Stimulated activated CD8-positive, alpha-beta memory T cell treated with anti-CD3 and anti-CD28 coated beads, Interleukin-12 subunit alpha, Interleukin-12 subunit beta, amount 100 ng/mL, for 1 hour (primary cell): ENCODE measurements at regions not wholly inside any gene's neighbourhood (a gene's known extent, or its start where the extent isn't known, plus 50 kb on each side); places are given as distances from the start of the nearest gene placed in this dataset.
"Not testable (repeated sequence)": the region's sequence is repeated elsewhere in the genome, so short reads cannot be mapped to it uniquely, and the experiment has no call there.

Experiments used
- DNase-seq: peaks from one replicate; pipeline ENCODE4 v3.0.0-alpha.2; 2020; ENCODE audit warnings: low read depth

DNA sequence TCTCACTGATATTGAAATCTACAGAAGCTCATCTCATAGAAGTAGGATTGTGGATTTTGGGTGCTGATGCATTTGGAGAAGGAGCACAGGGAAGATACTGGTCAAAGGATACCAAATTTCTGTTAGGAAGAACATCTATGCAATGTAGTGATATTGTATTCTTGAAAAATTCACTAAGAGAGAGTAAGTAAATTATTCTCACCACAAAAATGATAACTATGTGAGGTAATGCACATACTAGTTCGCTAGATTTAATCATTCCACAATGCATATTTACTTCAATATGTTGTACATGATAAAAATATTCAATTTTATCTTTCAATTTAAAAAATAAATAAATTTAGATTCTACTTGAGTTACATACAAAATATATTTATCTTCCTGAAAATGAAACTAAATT is 2040.5 kb upstream of the C9orf72 start:
- DNase-seq: no peak

DNA sequence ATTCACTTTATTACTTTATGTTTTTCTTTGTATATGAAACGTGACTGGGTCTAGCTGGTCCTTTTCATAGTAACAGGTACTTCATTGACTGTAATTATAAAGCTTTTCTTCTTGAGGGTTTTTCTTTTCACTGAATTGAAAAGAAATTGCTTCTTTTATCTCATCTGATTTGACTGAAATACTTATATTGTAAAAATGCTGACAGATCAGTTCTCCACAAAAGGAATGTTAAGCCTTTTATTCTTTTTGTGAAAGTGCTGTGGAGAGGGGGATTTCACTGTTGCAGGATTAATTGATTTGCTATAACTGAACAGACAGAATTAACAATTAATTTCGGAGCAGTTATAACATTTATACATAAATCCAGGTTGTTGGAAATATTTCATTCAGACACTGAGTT is 2043.6 kb upstream of the C9orf72 start:
- DNase-seq: no peak

DNA sequence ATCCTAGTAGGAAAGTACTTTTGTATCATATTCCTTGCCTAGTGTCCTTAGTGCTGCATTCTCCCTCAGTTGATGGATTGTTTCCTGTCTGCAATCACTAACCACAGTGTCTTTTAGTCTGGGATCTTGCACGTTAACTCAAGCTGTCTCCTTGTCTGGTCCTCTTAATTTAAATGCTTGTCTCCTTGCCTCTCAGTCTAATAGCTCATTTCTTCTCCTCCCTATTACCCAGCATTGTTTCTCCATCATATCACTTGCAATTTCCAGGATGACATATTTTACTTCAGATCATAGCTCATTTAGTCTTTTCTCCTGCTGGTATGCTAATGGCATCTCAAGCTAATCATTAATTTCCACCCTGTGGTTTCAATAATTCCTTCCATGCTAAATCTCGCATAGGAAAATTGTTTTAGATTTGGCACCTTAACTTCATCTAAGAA is 2052.0 kb upstream of the C9orf72 start:
- DNase-seq: no peak

DNA sequence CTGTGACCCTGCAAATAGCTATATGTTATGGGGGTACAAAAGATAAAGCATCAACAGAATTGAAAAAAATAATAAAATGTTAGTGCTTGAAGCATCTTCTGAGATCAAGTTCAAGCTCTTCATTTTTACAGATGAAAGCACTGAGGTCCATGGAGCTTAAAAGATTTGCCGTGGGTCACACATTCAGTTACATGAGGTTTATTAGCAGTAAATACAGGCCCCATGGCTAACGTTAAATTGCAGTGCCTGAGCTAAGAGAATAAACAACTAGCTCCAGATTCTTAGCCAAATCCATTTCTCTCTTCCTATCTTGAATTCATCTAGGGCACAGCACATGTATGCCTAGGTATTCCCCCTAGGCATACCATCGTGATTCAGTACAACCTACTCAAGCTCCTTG is 2052.7 kb upstream of the C9orf72 start:
- DNase-seq: no peak

DNA sequence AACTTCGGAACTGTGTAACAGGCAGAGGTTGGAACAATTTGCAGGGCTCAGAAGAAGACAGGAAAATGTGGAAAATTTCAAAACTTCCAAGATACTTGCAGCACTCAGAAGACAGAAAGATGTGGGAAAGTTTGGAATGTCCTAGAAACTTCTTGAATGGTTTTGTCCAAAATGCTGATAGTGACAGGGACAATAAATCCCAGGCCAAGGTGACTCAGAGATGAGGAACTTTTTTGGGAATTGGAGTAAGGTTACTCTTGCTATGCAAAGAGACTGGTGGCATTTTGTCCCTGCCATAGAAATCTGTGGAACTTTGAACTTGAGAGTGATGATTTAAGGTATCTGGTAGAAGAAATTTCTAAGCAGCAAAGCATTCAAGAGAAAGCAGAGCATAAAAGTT is 2055.6 kb upstream of the C9orf72 start:
- not testable (repeated sequence) for DNase-seq

DNA sequence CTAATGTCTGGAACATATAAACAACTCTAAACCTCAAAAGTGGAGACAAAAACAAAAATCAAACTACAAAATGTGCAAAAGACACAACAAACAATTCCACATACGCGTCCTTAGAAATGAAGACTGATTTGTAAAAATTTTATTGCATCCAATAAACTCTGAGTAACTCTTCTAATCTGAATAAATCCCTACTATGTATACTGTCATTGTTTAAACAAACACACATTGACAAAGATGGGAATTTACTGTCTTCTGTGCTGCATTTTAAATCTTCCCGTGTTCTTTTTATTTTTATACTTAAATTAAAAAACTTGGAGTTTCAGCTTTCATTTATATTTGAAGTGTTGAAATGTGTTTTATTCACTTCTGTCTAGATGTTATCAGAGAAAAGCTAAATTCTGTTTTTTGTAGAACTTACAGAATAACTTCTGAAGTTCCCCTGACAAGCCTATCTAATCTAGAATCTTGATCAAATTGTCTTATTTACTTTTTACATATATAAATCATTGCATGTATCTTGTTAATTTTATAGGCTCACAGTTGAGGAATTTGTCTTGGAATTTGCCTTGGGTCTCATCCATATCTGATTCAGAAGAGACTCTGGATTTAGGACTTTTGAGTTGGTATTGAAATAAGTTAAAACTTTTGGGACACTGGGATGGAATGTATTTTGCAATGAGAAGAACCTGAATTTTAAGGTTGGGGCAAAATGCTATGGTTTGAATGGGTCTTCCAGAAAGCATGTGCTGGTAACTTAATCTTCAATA is 2064.4 kb upstream of the C9orf72 start:
- no peak for DNase-seq

DNA sequence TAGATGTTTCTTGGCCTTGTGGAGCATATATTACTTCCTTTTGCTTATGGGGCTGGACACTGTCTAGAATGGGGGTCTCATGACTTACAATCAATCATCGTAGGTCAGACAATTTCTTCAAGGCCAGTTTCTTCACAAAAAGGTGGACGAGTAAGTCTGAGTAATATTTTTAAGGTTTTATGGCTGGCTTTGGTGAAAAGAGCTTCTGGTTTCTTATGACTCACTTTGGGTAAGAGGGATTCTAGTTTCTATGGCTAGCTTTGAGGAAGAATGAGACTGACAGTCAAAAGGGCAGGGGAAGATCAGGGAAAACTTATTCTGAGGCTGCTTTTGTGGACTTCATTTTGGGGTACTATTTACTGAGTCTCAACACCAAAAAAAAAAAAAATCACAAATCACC is 2067.2 kb upstream of the C9orf72 start:
- DNase-seq: no peak

DNA sequence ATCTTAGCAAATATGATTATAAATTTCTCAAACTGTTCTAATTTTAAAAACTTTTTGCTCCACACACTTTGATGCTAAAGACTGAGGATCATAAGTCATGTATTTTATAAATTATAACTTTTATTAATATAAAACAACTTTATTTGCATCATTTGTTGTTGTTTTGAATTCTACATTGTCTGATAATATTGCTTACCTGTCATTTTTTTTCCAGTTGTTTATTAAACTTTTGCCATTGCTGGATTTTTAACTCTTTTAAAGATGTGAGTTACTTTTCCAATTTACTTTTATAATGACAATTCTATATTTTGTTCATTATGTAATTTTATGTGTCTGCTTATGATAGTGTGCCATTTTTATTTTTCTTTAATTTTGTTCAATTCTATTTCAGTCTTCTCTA is 2071.2 kb upstream of the C9orf72 start:
- no peak for DNase-seq

DNA sequence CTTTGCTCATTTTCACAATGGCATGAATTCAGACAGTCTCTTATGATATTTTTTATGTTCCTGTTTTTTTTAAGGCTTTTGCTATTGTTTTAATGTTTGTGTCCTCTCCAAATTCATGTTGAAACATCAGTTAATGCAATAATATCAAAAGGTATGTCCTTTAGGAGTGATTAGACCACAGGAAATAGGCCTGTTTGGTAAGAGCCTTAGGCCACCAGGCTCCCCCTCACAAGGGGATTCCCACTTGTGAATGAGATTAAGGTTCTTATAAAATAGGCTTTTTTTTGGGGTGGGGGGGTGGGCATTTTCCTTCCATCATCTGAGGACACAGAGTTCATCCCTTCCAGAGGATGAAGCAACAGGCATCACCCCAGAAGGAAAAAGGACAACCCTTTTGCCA is 2074.2 kb upstream of the C9orf72 start:
- no peak for DNase-seq

DNA sequence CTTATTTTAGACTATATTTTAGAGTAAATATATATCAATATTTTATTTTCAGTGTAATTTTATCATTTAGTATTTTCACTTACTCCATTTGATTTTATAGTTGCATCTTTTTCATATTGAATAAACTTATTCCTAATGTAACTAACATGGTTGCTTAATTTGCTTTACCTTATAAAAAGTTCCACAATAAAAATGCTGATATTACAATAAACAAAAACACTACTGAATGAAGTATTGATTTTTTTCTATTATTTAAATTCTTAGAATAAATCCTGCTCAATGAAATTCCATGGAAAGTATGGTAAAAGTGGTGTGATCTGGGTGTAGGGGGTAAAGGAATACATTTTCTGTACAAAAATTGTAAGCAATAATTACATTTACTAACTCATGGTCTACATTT is 2074.9 kb upstream of the C9orf72 start:
- no peak for DNase-seq

DNA sequence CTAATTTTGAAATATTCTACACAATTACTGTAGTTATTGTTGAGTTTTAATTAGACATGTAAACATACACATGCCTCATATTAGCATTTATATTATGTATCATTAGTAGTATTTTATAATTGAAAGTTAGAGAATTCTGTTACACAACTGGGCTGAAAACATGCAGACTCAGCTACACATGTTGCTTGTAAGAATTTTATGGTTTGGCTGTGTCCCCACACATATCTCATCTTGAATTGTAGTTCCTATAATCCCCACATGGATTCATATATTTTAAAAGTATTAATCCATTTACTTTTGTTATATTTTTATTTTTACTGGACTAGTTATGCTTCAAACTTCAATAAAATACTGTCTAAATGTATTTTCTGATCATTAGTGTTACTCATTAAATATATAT is 2075.3 kb upstream of the C9orf72 start:
- no peak for DNase-seq

DNA sequence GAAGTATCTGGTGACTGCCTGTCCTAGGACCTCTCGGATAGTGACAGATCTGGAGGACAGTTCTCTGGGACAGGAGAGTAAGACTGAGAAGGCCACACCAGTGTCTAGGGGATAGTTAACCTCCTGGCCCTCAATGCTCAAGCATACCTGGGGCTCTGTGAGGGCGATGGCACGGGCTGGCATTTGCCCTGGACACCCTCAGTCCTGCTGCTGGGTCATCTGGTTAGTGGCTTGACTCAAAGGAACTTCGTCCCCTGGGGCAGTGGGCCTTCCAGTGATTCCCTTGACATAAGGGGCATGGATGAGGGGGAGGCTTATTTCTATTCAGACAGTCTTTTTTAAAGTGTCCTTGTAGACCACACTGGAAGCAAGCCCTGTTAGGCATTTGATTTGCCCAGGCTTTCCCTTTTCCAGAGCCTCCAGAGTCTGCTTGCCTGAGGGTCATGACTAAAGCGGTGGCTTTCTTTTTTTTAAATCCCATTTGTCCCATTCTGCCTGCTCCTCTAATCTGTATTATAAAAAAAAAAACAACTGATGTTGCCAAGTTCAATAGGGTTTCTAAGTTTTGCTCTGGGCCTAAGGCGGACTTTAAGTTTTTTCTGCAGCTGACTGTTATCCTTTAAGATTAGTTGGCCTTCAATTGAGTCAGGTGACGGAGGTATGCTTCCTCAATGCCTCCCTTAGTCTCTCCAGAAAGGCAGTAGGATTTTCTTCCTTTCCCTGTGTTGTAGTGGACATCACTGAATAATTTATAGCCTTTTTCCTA is 2083.5 kb upstream of the C9orf72 start:
- DNase-seq: no peak

DNA sequence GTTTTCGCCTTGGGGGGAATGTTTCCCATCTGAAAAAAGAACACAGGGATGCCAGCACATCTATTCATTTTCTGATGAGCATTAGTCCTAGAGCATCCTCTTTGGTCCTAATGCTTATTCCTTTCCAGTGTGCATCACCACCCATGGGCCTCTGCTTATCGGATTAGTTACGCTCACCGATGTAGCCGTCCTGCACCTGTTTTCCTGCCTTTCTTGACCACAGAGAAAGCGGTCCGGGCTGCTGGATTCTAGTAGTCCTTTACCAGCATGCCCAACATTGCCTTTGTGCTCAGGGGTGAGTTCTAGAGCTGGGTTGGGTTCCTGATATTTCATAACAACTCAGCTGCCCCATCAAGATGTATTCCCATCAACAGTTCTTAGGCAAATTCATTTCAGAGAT is 2084.5 kb upstream of the C9orf72 start:
- DNase-seq: no peak

DNA sequence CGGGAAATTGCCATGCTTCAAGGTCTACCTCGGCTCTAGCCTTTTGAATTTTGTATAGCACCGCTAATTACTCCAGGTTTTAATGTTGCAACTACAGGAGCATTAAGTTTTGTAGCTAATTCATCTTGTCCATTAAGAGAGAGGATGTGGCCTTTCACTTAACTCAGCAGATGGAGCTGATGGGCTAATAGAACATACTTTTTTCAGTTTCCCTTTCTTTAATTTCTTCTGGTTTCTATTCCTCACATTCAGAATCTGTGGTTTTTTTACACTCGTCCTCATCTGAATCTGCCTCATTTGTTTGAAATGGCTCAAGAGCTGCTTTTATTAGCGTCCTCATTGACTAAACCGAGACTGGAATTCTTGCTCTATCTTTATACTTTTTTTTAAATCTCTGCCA is 2085.7 kb upstream of the C9orf72 start:
- no peak for DNase-seq

DNA sequence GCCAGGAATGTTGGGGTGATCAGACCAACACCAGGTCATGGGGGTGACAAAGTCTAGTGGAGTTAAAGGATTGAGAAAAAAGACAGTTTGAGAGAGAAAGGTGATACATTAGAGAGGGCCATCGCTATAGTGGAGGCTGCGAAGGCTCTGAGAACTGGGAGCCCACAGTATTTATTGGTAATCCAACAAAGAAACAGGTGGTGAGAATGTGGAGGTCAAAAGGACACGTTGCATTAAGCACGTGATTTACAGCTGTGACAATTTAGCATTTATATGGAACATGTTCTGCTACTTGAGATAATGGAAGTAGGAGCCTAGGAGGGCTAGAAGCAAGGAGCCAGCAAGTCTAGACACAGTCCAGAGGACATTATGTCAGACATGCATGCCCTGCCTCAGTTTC is 2086.5 kb upstream of the C9orf72 start:
- DNase-seq: no peak

DNA sequence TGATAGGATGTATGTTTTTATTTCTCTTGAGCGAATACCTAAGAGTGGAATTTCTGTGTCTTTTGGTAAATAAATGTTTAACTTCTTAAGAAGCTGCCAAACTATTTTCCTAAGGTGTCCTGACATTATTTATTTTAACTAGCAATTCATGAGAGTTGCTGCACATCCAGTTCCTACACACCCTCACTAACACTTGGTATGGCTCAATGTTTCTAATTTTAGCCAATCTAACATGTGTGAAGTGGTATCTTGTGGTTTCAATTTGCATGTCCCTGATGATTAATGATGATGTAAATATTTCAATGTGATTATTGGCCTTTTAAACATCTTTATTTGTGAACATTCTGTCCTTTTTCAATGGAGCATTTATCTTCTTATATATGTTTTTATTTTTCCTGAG is 2095.5 kb upstream of the C9orf72 start:
- DNase-seq: no peak

DNA sequence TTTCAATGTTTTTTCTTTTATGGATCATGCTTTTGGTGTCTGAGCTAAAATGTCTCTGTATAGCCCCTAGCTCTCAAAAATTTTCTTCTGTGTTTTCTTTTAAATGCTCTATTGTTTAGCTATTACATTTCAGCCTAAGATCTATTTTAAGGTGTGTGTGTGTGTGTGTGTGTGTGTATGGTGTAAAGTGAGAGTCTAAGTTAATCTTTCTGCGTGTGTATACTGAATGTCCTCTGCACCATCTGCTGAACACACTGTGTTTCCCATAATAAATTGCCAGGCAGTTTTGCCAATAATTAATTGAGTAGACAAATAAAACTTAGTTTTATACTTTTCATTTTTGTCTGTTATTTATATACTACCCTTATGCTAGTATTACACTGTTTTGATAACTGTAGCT is 2096.3 kb upstream of the C9orf72 start:
- DNase-seq: no peak

DNA sequence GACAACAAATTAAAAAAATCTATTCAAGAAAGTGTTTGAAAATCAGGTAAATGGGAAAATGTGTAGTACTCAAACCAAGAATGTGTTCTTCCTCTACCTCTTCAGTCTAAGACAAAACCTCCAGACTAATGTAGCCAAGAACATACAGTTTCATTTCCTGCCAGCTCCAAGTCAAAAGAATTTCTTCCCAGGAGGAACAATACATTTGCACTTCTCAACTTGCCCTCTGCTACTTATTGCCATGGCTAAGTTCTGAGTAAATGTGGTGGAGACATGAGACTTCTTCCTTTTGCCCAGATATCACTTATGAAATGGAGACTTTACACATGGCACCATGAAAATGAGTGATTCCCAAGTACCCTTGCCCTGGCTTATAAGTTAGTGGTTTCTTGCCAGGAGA is 2112.2 kb upstream of the C9orf72 start:
- no peak for DNase-seq

DNA sequence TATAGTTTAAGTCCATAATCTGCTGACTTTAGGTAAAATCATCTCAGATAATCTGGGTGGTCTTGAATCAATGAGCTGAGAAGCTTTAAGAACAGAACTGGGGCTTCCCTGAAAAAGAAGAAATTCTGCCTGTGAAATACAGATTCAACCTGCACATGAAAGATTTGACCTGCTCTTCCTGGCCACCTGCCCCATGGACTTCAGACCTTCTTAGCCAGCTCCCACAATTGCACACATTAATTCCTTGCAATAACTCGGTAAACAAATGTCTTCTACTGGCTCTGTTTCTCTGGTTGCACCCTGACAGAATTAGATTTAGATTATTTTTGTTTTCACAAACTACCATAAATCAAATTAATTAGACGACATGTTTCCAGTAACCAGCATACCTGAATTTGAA is 2117.9 kb upstream of the C9orf72 start:
- no peak for DNase-seq

DNA sequence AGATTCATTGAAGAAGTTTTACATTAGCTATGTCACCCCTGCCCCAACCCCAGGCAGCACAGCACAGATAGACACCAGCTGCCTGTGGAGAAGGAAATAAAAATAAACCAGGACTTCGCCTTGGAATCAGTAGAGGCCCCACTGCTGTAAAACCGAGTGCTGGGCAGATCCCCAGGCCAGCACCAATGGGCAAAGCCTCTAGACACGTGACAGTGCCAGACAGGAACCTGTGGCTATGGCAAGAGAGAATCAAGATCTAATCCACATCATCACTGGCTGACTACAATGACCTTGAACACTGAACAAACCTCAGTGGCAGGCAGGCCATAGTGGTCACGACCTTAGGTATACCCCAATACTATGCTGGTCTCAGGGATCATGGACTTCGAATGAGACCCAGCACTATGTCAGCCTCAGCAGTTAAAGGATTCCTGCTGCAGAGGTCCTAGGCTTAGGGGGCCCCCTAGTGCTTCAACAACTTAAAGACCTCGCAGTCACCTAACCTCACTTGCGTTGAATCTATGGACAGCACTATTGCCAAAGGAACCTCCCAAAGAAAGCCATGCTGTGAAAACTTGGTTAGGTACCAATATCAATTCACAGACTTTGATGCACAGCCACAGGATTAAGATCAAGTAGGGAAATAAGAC is 2118.6 kb upstream of the C9orf72 start:
- DNase-seq: no peak

DNA sequence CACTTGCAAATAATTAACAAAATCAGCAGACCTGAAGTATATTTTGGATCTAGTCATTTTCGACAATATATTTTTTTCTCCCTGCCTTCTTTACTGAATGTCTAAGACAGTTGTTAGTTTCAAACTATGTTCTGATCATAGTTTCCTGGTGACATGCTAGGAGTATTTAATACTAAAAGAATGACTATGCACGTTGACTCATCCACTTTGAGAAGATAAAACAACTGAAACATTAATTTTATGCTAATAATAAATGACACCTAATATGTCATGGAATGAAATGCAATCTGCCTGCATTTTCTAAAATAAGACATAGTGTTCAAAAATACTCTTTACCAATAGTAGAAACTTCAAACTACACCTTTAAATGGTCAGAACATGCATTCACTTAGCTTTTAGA is 2123.7 kb upstream of the C9orf72 start:
- DNase-seq: no peak

DNA sequence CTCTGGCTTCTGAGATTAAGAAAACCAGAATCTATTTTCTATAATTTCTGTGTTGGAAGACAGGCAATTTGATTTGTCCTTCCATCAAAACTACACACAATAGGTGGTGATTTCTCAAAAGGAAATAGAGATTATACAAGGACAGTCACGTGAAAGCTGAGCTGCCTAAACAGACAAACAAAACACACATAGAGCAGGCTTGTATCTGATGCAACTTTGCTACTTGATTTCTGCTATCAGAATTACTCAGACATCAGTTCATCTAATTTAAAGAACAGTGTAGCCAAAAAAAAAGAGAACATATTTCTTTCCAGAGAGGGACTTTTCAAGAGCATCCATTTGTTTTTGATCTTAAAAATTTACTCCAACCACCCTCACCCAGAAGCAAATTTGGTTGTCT is 2128.3 kb upstream of the C9orf72 start:
- DNase-seq: no peak

DNA sequence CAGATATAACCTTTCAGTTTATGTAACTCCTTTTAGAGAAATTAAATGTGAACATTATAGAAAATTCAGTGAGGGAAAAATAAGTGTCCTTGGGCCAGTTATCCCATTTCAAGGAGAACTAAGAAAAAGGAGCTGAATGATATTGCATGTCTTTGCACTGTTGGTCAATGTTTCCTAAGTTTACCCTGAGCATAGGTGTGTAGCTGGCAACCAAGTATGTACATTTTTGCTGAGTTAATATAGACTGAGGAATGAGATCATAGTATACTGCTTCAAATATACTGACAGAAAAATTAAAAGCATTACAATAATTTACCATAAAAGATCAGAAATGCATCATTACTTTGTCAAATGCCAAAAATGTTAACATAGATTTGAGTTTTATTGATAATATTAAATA is 2128.7 kb upstream of the C9orf72 start:
- no peak for DNase-seq
